Stimulated activated CD8-positive, alpha-beta memory T cell treated with anti-CD3 and anti-CD28 coated beads, Interleukin-4, amount 100 ng/mL, for 24 hours (primary cell): ENCODE measurements at regions not wholly inside any gene's neighbourhood (a gene's known extent, or its start where the extent isn't known, plus 50 kb on each side); places are given as distances from the start of the nearest gene placed in this dataset.

Experiments
- DNase-seq: peaks from one replicate; pipeline ENCODE4 v3.0.0-alpha.2; 2020; ENCODE audit warnings: low read depth

DNA sequence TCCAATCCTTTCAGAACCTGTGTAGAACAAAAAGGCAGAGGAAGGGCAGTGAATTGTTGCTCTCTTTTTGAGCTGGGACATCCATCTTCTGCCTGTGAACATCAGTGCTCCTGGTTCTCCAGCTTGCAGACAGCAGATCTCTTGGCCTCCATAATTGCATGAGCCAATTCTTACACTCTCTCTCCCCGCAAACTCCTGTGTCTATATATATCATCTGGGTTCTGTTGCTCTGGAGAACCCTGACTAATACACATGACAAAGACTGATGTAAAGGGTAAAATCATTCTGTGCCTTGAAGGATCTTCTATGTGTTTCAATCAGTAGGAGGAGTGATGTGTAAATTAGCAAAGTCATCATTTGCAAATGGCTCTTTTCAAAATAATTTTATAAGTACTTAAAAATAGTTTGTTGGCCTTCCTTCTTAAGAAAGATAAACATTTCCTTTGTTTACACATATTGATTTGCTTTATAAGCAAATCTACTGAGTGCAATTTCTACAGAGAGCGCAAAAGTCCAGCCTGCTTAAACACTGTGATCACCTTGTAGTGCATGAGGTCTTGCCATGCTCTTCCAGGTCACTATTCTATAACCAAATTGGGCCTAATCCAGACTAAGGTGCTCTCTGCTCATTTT is 154.9 kb upstream of the ANKRD28 start:
- DNase-seq = no peak

GRCh38 chr3:15953841-15954240 is 156.1 kb upstream of the ANKRD28 start:
- DNase-seq = no peak

DNA sequence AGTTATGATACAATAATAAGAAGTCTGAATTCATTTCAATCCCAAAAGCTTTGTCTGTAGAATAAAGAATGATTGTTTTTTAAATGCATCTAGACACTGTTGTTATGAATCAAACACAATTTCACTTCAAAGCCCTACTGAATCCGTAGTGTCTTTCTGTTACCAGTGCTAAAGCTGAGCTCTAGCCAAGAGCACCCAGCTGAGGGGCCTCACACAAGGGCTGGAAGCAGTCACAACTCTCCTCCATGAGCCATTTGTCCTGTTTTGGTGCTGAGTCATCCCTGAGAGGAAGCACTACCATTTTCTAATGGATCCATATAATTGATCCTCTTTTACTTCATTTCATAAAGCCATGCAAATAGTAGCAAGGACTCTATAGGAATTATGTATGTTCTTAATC is 158.2 kb upstream of the ANKRD28 start:
- DNase-seq = no peak

DNA sequence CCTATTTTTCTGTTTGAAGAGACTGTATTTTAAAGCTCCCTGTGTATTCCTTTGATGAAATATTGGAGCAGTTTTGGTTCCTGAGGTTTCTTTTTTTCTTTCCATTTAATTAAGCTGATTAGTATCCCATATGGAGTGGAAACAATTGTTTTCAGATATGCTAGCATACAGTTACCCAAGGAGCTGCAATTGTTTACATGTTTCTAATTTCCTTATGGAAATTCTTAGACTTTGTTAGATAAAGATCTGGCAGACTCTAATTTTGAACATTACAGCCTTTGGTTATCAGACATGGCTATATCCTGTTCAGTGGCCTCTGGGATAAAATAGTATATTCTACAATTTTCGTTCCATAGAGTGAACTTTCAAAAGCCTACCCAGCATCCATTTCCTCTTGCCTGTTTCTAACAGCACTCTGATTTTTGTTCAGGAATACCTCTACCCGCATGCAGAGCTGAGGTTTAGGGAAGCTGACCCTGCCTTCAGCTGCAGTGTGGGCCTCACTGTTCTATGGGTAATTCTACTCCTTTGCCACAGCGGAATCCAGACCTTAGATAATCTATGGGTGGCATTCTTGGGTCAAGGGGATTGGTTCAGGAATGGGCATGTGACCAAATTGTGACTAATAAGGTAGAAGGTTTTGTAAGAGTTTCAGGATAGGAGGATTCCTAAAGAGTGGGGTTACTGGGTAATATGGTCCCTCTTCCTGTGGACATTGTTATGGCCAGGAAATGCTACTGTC is 161.1 kb upstream of the ANKRD28 start:
- no peak for DNase-seq

- DNase-seq = no peak
Observed at GRCh38 chr3:15959434-15959811, 161.6 kb upstream of the ANKRD28 start.

DNA sequence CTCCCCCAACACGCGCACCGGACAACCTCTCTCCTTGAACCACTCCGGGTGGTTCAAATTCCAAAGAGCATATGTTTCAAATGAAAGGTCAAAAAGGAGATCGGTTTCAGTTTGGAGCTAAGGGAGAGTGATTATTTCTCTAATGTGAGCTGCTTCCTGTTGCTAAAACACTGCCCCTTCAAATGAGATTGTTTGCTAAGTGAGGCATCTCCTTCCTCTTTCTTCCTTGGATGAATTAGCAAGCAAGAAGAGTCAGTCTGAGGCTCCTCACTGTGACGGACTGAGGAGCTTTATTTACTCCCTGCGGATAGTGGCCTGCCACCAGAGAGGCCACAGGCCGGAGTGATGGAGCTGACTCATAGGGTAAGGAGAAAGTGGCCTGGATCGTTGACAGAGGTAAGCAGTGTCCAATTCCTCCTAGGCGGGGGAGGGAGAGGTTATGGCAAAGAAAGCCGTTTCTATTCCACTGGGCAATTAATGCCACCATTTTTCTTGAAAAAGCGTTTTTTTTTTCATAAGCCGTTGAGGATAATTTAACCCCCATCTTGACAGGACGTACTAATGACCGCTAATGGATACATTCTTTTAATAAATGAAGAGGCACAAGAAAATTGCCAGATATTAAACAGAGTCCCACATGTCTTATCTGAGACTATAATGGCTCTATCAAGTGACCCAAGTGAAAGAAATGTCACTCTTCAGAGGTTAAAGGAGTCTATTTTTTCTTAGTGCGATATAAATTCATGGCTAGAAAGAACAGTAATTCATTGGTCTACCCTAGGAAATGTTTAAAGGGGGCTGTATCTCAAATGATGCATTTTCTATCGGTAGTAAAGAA is 167.0 kb upstream of the ANKRD28 start:
- DNase-seq = no peak

- DNase-seq = no peak
Observed at GRCh38 chr3:15967577-15967976, 169.8 kb upstream of the ANKRD28 start.

DNA sequence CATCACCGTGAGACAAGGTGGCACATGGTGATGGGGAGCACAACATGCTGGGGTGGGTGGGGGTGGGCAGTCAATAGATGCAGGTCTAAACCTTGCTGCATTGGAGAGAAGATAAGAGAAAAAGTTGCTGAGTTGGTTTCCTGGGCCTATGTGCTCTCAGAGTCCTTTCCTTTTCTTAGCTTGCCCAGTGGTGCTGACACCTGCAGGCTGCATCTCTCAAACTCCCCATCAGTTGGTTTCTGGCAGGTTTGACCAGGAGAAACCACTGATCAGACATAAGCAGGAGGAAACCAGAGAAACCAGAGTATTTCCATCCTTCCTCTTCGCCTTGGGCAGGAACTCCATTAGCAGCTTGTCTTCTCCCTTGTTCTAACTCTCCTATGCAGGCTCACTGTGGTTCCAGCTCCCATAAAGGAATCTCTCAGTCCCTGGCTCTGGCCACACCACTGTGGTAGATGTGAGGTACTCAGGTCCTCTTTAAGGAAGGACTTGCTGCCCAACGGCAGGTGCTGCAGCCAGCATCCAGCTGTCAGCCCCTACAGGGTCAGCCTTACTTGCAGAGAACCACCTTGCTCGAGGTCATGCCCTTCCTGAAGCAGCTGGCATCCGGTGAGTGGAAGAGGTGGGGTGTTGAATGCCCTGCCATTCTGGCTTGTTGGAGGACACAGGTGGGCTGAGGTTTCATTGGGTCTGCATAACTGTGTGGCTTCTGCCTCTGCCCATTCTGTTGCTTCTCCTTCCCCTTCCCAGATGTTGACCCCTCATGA is 172.3 kb upstream of the ANKRD28 start:
- no peak for DNase-seq

DNA sequence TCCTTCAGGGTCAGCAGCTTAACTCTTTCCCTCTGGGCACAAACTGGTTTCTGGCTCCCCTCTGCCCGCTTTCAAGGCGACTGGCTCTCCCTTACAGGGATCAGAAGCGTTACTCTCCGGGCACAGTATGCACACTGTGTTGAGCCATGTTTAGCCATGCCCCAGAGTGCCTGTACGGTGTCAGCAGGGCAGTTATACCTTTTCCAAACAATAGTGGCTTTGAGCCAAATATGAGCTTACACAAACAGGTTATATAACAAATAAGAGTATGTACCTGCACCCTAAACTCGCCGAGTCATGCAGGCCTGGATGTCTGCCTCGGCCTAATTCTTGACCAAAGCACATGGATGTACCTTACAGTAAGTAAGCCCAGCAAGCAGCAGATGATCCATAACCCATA is 175.6 kb upstream of the ANKRD28 start:
- DNase-seq = no peak

DNA sequence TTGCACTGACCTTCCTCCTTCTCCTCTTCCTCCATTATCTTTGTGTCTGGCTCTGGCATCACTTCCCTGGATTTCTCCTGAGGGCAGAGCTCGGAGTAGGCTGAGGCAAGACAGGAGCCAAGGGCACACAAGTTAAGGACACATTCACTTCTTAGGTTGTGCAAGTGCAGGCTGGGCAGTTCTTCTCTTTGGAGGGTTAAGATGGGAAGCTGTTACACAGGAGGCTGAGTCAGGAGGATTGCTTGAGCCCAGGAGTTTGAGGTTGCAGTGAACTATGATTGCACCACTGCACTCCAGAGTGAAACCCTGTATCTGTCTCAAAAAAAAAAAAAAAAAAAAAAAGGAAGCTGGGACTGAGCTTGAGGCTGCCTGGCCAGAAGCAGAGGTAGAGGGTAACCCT is 176.2 kb upstream of the ANKRD28 start:
- no peak for DNase-seq

DNA sequence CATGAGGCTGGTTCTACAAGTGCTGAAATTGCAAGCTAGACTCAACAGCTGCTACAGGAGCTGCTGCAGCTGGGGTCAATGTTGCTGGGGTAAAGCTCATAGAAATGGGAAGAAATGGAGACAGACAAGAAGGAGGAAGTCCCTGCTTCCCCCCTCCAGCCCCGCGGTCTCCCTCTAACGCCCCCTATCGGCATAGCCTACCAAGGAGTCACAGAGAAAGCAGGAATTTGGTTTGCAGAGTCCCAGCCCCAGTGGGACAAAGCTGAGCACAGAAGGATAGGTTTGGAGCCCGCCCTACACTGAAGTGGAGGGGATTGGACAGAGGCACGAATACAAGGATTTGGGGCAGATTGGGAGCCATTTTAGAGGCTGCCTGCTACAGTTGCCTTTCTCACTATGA is 176.9 kb upstream of the ANKRD28 start:
- DNase-seq = no peak

- DNase-seq = no peak
Observed at GRCh38 chr3:15976524-15976923, 178.7 kb upstream of the ANKRD28 start.

DNA sequence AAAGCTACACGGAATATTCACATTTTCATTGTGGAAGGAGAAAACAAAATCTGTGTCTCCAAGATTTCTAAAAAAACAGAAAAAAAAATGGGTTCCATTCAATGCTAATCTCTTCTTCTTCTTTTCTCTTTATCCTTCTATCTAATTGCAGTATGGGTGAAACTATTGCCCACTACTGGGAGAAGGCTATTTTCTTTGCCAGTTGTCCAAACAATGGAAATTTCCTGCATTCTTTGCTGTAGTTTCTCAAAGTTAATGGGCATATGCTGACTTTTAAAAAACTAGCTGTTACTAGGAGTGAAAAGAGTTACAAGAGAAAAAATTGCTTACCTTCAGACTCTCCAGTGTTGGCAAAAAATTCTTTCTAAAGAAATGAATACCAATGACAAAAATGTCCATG is 179.3 kb upstream of the ANKRD28 start:
- no peak for DNase-seq

DNA sequence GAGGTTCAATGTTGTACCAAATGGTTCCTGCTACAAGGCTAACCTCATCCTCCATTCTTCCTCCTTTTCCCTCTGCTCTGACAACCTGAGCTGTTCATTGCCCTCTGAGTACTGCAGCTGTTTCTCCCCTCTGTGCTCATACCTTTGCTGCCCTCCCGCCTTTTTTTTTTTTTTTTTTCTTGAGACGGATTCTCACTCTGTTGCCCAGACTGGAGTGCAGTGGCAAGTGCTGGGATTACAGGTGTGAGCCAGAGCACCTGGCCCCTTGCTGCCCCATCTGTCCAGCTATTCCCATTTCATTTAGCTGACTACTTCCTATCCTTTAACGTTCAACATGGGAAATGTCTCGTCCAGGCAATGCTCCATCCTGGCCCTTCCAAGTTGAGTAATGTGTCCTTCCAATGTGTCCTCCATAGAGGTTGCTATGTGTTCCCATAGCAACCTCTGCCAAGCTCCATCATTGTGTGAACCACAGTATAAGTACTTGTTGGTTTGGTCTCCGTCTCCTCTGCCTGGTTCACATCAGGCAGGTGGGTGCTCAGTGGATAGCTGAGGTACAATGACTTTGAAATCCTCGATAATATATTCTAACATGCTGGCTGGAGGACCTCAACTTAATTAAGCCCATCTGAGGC is 179.9 kb upstream of the ANKRD28 start:
- no peak for DNase-seq

DNA sequence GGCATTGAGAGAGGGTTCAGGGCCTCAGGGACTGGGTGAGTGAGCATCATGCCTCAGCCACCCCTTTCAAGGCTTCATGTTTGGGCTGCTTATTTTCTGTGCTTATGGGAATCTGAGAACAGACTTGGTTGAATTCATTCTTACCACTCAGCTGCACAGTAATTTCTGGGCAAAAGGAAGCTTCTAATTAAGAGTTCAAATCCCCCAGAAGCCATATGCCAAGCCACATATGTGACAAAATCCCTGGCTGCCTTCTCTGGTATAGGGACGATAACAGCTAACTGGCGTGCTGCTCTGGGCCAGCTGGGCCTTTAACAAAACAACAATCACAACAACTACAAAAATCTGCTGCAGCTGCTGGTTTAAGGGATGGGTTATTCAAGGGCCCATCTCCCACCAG is 181.0 kb upstream of the ANKRD28 start:
- DNase-seq = no peak

GRCh38 chr3:15979495-15979894 is 181.7 kb upstream of the ANKRD28 start:
- DNase-seq = no peak

DNA sequence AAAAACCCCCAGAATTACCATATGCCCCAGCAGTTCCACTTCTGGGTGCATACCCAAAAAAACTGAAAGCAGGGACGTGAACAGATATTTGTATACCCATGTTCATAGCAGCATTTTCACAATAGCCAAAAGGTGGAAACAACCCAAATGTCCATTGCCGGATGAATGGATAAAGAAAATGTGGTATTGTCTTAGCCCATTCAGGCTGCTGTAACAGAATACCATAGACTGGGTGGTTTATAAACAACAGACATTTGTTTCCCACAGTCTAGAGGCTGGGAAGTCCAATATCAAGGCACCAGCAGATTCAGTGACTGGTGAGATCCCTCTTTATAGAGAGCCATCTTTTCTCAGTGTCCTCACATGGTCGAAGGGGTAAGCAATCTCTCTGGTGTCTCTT is 182.1 kb upstream of the ANKRD28 start:
- no peak for DNase-seq

DNA sequence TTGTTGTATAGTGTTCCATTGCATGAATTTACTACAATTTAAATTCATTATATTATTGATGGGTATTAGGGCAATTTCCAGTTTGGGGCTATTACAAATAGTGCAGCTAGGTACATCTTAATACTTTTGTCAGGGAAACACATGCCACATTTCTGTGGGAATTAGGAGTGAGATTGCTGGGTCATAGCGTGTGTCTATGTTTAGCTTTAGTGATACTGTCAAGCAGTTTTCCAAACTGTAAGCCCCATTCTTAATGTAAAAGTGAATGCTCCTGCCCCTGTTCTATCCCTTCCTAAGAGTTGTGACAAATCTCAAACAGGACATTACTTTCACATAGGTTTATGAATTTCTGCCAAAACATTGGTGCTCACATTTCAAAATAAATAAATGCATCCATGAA is 184.5 kb upstream of the ANKRD28 start:
- DNase-seq = no peak

- no peak for DNase-seq
Observed at GRCh38 chr3:15982667-15983196, 185.0 kb upstream of the ANKRD28 start.

DNA sequence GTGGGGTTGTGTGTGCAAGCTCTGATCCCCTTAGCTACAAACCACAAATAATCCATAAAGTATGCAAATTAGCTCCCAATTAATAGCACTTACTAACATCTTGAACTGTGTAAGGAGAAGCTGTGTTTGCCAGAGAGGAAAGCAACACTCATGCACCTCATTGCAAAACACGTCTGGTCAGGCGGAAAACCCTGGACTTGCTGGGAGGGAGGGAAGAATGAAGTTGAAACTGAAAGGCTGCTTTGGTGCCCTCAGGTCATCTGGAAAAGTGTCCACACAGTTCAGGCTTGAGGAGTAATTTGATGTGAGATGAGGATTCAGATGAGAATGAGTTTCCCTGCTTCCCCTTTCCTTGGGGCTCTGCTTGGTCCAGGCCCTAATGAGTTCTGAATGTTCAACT is 185.5 kb upstream of the ANKRD28 start:
- no peak for DNase-seq

GRCh38 chr3:15983693-15984092 is 185.9 kb upstream of the ANKRD28 start:
- DNase-seq = no peak

DNA sequence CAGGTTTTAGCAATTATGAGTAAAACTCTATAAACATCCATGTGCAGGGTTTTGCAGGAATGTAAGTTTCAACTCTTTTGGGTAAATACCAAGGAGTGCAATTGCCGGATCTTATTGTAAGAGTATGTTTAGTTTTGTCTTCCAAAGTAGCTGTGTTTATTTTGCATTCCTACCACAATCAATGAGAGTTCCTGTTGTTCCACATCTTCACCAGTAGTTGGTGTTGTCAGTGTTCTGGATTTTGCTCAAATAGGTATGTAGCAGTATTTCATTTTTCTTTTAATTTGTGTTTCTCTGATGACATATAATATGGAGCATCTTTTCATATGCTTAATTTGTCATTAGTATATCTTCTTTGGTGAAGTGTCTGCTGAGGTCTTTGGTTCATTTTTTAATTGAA is 185.1 kb upstream of the GALNT15 start:
- DNase-seq = no peak
